ELF-1 (cell line): ENCODE measurements at regions not wholly inside any gene's neighbourhood (a gene's known extent, or its start where the extent isn't known, plus 50 kb on each side); places are given as distances from the start of the nearest gene placed in this dataset.
"Not testable (repeated sequence)": the region's sequence is repeated elsewhere in the genome, so short reads cannot be mapped to it uniquely, and the experiment has no call there.

Source experiments
- DNase-seq: peaks from one replicate; pipeline ENCODE4 v3.0.0-alpha.2; 2016; ENCODE audit warnings: low read depth, low spot score

GRCh38 chr7:65798111-65799075 lies 74.5 kb upstream of the VKORC1L1 start:
- no peak for DNase-seq

- DNase-seq, result not testable (repeated sequence)
Observed at GRCh38 chr7:65800191-65800590, 72.7 kb upstream of the VKORC1L1 start.

- DNase-seq, result no peak
Observed at GRCh38 chr7:65800890-65801341, 72.0 kb upstream of the VKORC1L1 start.

- peak; percentile 16 for DNase-seq
Observed at GRCh38 chr7:65804887-65805286, 68.0 kb upstream of the VKORC1L1 start.

- DNase-seq, result not testable (repeated sequence)
Observed at GRCh38 chr7:65807067-65807466, 65.8 kb upstream of the VKORC1L1 start.

GRCh38 chr7:65809259-65809981 lies 63.5 kb upstream of the VKORC1L1 start:
- no peak for DNase-seq

GRCh38 chr7:65809982-65810288 lies 62.9 kb upstream of the VKORC1L1 start:
- DNase-seq, result no peak

GRCh38 chr7:65812281-65812680 lies 60.6 kb upstream of the VKORC1L1 start:
- DNase-seq, result no peak

GRCh38 chr7:65814556-65815167 lies 58.2 kb upstream of the VKORC1L1 start:
- not testable (repeated sequence) for DNase-seq

GRCh38 chr7:65820287-65820950 lies 52.5 kb upstream of the VKORC1L1 start:
- DNase-seq, result peak; percentile 81
